NOMO-1 treated with DMSO at 0.1 percent for 48 hours (cell line): ENCODE measurements at regions not wholly inside any gene's neighbourhood (a gene's known extent, or its start where the extent isn't known, plus 50 kb on each side); places are given as distances from the start of the nearest gene placed in this dataset.
"Not testable (repeated sequence)": the region's sequence is repeated elsewhere in the genome, so short reads cannot be mapped to it uniquely, and the experiment has no call there.

ENCODE experiments used
- DNase-seq: peaks from one replicate; lab custom pipeline; 2025; ENCODE audit not compliant: unreplicated experiment; lab: John Stamatoyannopoulos, UW

- DNase-seq = not testable (repeated sequence)
These were observed 105.0 kb upstream of the HMX1 start for GRCh38 chr4:8976466-8977128.

- DNase-seq = not testable (repeated sequence)
These were observed 101.0 kb upstream of the HMX1 start for GRCh38 chr4:8972635-8973034.

- not testable (repeated sequence) for DNase-seq
These were observed 94.3 kb upstream of the HMX1 start for GRCh38 chr4:8965896-8966295.

GRCh38 chr4:8964201-8964788, 92.7 kb upstream of the HMX1 start:
- not testable (repeated sequence) for DNase-seq

GRCh38 chr4:8963533-8963932, 91.9 kb upstream of the HMX1 start:
- DNase-seq = not testable (repeated sequence)

- peak; percentile 35 for DNase-seq
These were observed 89.7 kb upstream of the HMX1 start for GRCh38 chr4:8961343-8961742.

GRCh38 chr4:8959471-8959870, 87.8 kb upstream of the HMX1 start:
- DNase-seq = not testable (repeated sequence)

GRCh38 chr4:8954001-8954400, 82.4 kb upstream of the HMX1 start:
- DNase-seq = not testable (repeated sequence)

GRCh38 chr4:8952791-8953190, 81.2 kb upstream of the HMX1 start:
- not testable (repeated sequence) for DNase-seq

GRCh38 chr4:8952109-8952508, 80.5 kb upstream of the HMX1 start:
- DNase-seq = not testable (repeated sequence)

GRCh38 chr4:8945506-8945905, 73.9 kb upstream of the HMX1 start:
- not testable (repeated sequence) for DNase-seq

- not testable (repeated sequence) for DNase-seq
These were observed 71.7 kb upstream of the HMX1 start for GRCh38 chr4:8943367-8943766.

GRCh38 chr4:8942088-8942487, 70.4 kb upstream of the HMX1 start:
- not testable (repeated sequence) for DNase-seq

GRCh38 chr4:8941492-8941805, 69.8 kb upstream of the HMX1 start:
- DNase-seq = not testable (repeated sequence)

GRCh38 chr4:8940792-8941491, 69.3 kb upstream of the HMX1 start:
- DNase-seq = no peak

GRCh38 chr4:8939840-8940742, 68.5 kb upstream of the HMX1 start:
- DNase-seq = no peak

- DNase-seq = no peak
These were observed 67.7 kb upstream of the HMX1 start for GRCh38 chr4:8939160-8939839.

GRCh38 chr4:8938623-8939022, 67.0 kb upstream of the HMX1 start:
- DNase-seq = no peak

- no peak for DNase-seq
These were observed 66.5 kb upstream of the HMX1 start for GRCh38 chr4:8938137-8938536.

- no peak for DNase-seq
These were observed 61.2 kb upstream of the HMX1 start for GRCh38 chr4:8932884-8933283.

GRCh38 chr4:8928074-8928473, 56.4 kb upstream of the HMX1 start:
- DNase-seq = no peak
